K562 (cell line): ENCODE measurements at regions not wholly inside any gene's neighbourhood (a gene's known extent, or its start where the extent isn't known, plus 50 kb on each side); places are given as distances from the start of the nearest gene placed in this dataset.

Source experiments
- DPF2 ChIP-seq: fragments of 450-650 bp; IDR thresholded peaks from 2 replicates; pipeline ENCODE4 v1.6.1; 2016
- GABPA ChIP-seq: fragments of 200-800 bp; sonication (Bioruptor generic); conservative IDR thresholded peaks from 2 replicates; pipeline ENCODE4 v1.6.1; 2016; ENCODE audit warnings: low read depth, missing genetic modification characterization, missing compliant biosample characterization
- POLR3A ChIP-seq: IDR thresholded peaks from 2 replicates; pipeline ENCODE4 v1.6.1; 2011; ENCODE audit warnings: borderline replicate concordance, mild to moderate bottlenecking, moderate library complexity; ENCODE audit not compliant: insufficient read length, insufficient read depth; ENCODE audit errors: extremely low read depth
- TBL1XR1 ChIP-seq, 2 experiments: IDR thresholded peaks; 2 replicates each; pipeline ENCODE4 v1.6.1; 2012; ENCODE audit warnings: improper control_type of control experiment in 2 of 2, low read length in 2 of 2, mild to moderate bottlenecking in 1 of 2
- XRCC5 ChIP-seq: fragments of 200-400 bp; formaldehyde crosslinking; IDR thresholded peaks from 2 replicates; pipeline ENCODE4 v1.6.1; 2017; ENCODE audit warnings: low read depth, mild to moderate bottlenecking, low read length
- ZNF512 ChIP-seq: IDR thresholded peaks from 2 replicates; pipeline ENCODE4 v1.6.1; 2016; ENCODE audit warnings: missing genetic modification characterization, missing compliant biosample characterization
- TF ChIP-seq, protein P1 (sequence below): fragments of 450-650 bp; IDR thresholded peaks from 2 replicates; pipeline ENCODE4 v1.6.1; 2016; ENCODE audit warnings: mild to moderate bottlenecking, moderate library complexity

DNA sequence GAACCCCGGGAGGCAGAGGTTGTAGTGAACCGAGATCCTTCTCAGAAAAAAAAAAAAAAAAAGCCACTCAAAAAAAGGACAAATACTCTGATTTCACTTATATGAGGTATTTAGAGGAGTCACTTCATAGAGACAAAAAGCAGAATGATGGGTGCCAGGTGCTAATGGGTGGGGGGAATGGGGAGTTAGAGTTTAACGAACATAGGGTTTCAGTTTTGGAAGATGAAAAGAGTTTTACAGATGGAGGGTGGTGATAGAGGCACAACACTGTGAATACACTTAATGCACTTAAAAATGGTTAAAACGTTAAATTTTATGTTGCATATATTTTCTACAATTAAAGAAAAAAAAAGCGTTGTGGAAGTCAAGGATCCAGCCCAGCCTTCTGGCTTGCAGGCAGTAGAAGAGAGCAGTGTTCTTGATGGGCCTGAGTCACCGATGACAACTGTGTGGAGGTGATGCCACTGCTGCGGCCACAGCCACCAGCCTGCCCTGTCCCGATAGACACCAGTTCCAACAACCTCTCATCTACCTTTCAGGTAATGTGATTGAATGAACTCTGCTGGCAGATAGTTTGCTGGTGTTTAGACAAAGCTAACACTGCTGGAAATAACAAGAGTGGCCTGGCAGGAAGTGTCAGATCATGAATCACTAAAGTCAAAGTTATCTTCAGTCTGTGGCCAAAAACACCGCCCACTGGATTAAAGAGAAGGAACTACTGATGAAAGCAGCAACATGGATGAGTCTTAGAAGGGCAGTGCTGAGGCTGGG is 49.9 kb upstream of the COX10 start (continued):
- TF ChIP-seq ZNF512 = no peak
- TF ChIP-seq GABPA (tag) = 0 out of 2 replicates have a peak, but pooled peaks have one; percentile 15
- TF ChIP-seq POLR3A = no peak
- no peak for TF ChIP-seq TBL1XR1 (IDR thresholded peaks at IDR 0.05; ENCODE audit: low read length in 2 of 2)
- TF ChIP-seq, protein P1, sequence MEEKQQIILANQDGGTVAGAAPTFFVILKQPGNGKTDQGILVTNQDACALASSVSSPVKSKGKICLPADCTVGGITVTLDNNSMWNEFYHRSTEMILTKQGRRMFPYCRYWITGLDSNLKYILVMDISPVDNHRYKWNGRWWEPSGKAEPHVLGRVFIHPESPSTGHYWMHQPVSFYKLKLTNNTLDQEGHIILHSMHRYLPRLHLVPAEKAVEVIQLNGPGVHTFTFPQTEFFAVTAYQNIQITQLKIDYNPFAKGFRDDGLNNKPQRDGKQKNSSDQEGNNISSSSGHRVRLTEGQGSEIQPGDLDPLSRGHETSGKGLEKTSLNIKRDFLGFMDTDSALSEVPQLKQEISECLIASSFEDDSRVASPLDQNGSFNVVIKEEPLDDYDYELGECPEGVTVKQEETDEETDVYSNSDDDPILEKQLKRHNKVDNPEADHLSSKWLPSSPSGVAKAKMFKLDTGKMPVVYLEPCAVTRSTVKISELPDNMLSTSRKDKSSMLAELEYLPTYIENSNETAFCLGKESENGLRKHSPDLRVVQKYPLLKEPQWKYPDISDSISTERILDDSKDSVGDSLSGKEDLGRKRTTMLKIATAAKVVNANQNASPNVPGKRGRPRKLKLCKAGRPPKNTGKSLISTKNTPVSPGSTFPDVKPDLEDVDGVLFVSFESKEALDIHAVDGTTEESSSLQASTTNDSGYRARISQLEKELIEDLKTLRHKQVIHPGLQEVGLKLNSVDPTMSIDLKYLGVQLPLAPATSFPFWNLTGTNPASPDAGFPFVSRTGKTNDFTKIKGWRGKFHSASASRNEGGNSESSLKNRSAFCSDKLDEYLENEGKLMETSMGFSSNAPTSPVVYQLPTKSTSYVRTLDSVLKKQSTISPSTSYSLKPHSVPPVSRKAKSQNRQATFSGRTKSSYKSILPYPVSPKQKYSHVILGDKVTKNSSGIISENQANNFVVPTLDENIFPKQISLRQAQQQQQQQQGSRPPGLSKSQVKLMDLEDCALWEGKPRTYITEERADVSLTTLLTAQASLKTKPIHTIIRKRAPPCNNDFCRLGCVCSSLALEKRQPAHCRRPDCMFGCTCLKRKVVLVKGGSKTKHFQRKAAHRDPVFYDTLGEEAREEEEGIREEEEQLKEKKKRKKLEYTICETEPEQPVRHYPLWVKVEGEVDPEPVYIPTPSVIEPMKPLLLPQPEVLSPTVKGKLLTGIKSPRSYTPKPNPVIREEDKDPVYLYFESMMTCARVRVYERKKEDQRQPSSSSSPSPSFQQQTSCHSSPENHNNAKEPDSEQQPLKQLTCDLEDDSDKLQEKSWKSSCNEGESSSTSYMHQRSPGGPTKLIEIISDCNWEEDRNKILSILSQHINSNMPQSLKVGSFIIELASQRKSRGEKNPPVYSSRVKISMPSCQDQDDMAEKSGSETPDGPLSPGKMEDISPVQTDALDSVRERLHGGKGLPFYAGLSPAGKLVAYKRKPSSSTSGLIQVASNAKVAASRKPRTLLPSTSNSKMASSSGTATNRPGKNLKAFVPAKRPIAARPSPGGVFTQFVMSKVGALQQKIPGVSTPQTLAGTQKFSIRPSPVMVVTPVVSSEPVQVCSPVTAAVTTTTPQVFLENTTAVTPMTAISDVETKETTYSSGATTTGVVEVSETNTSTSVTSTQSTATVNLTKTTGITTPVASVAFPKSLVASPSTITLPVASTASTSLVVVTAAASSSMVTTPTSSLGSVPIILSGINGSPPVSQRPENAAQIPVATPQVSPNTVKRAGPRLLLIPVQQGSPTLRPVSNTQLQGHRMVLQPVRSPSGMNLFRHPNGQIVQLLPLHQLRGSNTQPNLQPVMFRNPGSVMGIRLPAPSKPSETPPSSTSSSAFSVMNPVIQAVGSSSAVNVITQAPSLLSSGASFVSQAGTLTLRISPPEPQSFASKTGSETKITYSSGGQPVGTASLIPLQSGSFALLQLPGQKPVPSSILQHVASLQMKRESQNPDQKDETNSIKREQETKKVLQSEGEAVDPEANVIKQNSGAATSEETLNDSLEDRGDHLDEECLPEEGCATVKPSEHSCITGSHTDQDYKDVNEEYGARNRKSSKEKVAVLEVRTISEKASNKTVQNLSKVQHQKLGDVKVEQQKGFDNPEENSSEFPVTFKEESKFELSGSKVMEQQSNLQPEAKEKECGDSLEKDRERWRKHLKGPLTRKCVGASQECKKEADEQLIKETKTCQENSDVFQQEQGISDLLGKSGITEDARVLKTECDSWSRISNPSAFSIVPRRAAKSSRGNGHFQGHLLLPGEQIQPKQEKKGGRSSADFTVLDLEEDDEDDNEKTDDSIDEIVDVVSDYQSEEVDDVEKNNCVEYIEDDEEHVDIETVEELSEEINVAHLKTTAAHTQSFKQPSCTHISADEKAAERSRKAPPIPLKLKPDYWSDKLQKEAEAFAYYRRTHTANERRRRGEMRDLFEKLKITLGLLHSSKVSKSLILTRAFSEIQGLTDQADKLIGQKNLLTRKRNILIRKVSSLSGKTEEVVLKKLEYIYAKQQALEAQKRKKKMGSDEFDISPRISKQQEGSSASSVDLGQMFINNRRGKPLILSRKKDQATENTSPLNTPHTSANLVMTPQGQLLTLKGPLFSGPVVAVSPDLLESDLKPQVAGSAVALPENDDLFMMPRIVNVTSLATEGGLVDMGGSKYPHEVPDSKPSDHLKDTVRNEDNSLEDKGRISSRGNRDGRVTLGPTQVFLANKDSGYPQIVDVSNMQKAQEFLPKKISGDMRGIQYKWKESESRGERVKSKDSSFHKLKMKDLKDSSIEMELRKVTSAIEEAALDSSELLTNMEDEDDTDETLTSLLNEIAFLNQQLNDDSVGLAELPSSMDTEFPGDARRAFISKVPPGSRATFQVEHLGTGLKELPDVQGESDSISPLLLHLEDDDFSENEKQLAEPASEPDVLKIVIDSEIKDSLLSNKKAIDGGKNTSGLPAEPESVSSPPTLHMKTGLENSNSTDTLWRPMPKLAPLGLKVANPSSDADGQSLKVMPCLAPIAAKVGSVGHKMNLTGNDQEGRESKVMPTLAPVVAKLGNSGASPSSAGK = no peak
- peak; percentile 53; the same call in 1 of the 2 replicates for TF ChIP-seq DPF2
- no peak for TF ChIP-seq XRCC5
